Osteocyte (in vitro differentiated cells): ENCODE measurements at regions not wholly inside any gene's neighbourhood (a gene's known extent, or its start where the extent isn't known, plus 50 kb on each side); places are given as distances from the start of the nearest gene placed in this dataset.

ENCODE experiments used
- DNase-seq: peaks from one replicate; pipeline ENCODE4 v3.0.0; 2021; ENCODE audit warnings: mixed read lengths; ENCODE audit not compliant: unreplicated experiment; ENCODE audit errors: extremely low spot score
- H3K27ac Mint-ChIP-seq: one replicate; pipeline ENCODE4 v1.8.0; 2021; ENCODE audit warnings: mild to moderate bottlenecking, mixed read lengths; ENCODE audit not compliant: unreplicated experiment
- H3K27me3 Mint-ChIP-seq: one replicate; pipeline ENCODE4 v1.8.0; 2021; ENCODE audit warnings: mixed read lengths; ENCODE audit not compliant: unreplicated experiment
- H3K36me3 Mint-ChIP-seq: one replicate; pipeline ENCODE4 v1.8.0; 2021; ENCODE audit warnings: mixed read lengths; ENCODE audit not compliant: unreplicated experiment
- H3K4me1 Mint-ChIP-seq: one replicate; pipeline ENCODE4 v1.8.0; 2021; ENCODE audit warnings: mixed read lengths; ENCODE audit not compliant: unreplicated experiment
- H3K4me3 Mint-ChIP-seq: one replicate; pipeline ENCODE4 v1.8.0; 2021; ENCODE audit warnings: mild to moderate bottlenecking, moderate library complexity, mixed read lengths; ENCODE audit not compliant: unreplicated experiment
- H3K9me3 Mint-ChIP-seq: one replicate; pipeline ENCODE4 v1.8.0; 2021; ENCODE audit warnings: mixed read lengths; ENCODE audit not compliant: unreplicated experiment
- TF ChIP-seq, protein P1 (sequence below): fragments of 200-600 bp; sonication (generic); IDR thresholded peaks from 2 replicates; pipeline ENCODE4 v1.5.0; 2021; ENCODE audit warnings: antibody characterized with exemption, mild to moderate bottlenecking, moderate library complexity

DNA sequence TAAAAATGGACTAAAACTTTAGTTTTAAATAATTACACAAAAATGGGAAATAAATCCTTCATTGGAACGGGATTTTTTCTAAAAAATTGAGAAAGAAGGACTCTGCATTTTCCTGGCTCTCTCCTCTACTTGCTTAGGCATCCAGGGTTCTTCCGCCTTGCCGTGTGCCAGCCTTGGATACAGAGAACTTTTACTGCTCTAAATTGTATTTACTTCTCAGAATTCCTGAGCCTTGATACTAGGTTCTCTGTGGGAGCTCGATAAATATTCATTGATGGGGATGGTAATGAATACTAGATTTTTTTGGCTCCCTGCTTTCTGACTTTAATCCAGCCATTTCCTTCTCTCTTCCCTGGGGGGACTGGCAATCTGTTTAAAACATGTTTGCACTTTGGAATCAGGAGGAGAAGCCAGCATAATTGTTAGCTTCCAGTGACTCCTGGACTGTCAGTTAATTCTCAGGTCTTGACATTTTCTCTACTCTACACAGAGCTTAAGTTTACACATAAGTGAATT lies 746.1 kb upstream of the LRRTM1 start:
- no peak overlapping the region for H3K4me3 Mint-ChIP-seq
- H3K4me1 Mint-ChIP-seq = no peaks in the 10 kb centered on the region
- TF ChIP-seq, protein P1, sequence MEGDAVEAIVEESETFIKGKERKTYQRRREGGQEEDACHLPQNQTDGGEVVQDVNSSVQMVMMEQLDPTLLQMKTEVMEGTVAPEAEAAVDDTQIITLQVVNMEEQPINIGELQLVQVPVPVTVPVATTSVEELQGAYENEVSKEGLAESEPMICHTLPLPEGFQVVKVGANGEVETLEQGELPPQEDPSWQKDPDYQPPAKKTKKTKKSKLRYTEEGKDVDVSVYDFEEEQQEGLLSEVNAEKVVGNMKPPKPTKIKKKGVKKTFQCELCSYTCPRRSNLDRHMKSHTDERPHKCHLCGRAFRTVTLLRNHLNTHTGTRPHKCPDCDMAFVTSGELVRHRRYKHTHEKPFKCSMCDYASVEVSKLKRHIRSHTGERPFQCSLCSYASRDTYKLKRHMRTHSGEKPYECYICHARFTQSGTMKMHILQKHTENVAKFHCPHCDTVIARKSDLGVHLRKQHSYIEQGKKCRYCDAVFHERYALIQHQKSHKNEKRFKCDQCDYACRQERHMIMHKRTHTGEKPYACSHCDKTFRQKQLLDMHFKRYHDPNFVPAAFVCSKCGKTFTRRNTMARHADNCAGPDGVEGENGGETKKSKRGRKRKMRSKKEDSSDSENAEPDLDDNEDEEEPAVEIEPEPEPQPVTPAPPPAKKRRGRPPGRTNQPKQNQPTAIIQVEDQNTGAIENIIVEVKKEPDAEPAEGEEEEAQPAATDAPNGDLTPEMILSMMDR = no peak
- no peak for DNase-seq
- H3K36me3 Mint-ChIP-seq = no peaks in the 10 kb centered on the region
- H3K9me3 Mint-ChIP-seq = peaks cover 49% of the 10 kb centered on the region
- H3K27ac Mint-ChIP-seq = no peak overlapping the region
- H3K27me3 Mint-ChIP-seq = no peaks in the 10 kb centered on the region

DNA sequence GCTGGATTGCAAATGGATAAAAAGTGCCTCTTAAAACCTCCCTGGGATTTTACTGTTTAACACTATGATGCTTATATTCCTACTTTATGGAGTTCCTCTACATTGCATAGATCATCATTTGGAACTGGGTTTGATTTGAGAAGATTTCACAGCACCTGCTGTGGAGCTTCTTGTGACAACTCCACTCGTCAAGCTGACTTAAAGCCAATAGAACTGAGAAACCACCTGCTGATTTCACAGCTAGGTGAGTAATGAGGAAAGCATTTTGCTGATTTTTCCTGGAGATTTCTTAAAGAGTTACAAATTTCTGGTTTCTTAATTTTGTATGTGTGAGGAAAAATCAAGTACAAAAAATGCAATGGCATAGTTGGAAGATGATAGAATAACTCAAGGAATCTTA lies 739.1 kb upstream of the LRRTM1 start:
- no peak for DNase-seq
- Mint-ChIP-seq H3K9me3 (peaks cover 59% of the 10 kb centered on the region), H3K36me3 (no peaks in the 10 kb centered on the region), H3K27ac (no peak overlapping the region), H3K4me1 (no peaks in the 10 kb centered on the region), H3K27me3 (no peaks in the 10 kb centered on the region), H3K4me3 (no peak overlapping the region)
- TF ChIP-seq, protein P1 = no peak

DNA sequence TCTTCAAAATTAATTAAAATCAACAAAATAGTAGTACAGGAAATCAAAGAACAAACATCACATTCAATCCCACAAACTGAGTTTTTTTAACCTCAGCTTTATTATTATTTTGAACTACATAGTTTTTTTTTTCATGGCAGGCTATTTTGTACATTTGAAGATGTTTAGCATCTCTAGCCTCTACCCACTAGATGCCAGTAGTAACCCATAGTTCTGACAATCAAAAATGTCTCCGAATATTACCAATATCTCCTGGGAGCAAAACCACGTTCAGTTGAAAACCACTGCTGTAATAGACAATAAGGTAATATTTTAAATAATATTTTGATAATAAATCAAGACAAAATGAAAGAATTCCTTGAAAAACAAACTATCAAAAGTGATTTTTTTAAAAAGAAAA lies 702.6 kb upstream of the LRRTM1 start:
- Mint-ChIP-seq H3K27ac (no peak overlapping the region), H3K4me3 (no peak overlapping the region), H3K9me3 (peaks cover 30% of the 10 kb centered on the region), H3K27me3 (no peaks in the 10 kb centered on the region), H3K4me1 (no peaks in the 10 kb centered on the region), H3K36me3 (no peaks in the 10 kb centered on the region)
- TF ChIP-seq, protein P1 = no peak
- DNase-seq = no peak

DNA sequence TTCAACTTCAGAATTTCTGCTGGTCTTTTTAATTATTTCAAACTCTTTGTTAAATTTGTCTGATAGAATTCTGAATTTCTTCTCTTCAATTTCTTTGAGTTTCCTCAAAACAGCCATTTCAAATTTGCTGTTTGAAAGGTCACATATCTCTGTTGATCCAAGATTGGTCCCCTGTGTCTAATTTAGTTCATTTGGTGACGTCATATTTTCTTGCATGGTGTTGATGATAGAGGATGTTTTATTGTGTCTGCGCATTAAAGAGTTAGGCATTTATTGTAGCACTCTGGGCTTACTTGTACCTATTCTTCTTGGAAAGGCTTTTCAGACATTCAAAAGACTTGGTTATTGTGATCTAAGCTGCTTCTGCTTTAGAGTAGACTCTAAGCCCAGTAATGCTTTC lies 698.4 kb upstream of the LRRTM1 start:
- H3K27me3 Mint-ChIP-seq = no peaks in the 10 kb centered on the region
- peaks cover 48% of the 10 kb centered on the region for H3K9me3 Mint-ChIP-seq
- no peak for DNase-seq
- no peak overlapping the region for H3K4me3 Mint-ChIP-seq
- no peak overlapping the region for H3K27ac Mint-ChIP-seq
- no peaks in the 10 kb centered on the region for H3K36me3 Mint-ChIP-seq
- H3K4me1 Mint-ChIP-seq = no peaks in the 10 kb centered on the region
- TF ChIP-seq, protein P1 = no peak

DNA sequence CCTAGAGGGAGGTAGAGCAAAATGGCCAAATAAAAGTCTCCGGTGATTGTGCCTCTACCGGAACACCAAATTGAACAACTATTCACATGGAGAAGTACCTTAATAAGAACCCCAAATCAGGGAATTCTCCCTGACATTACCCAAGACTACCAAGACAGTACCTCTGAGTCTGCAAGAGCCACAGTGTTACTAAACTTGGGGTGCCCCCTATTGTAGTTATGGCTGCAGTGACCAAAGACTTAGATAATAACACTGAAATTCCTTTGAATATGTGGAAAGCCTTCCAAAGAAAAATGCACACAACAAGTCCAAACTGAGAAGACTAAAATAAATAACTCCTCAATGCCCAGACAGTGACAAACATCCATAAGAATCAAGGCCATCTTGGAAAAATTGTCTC lies 682.9 kb upstream of the LRRTM1 start:
- Mint-ChIP-seq H3K27me3 (no peaks in the 10 kb centered on the region), H3K4me1 (no peaks in the 10 kb centered on the region), H3K9me3 (peaks cover 69% of the 10 kb centered on the region), H3K27ac (no peak overlapping the region), H3K4me3 (no peak overlapping the region), H3K36me3 (no peaks in the 10 kb centered on the region)
- DNase-seq = no peak
- TF ChIP-seq, protein P1 = no peak
